AG04450 (cell line): ENCODE measurements at regions not wholly inside any gene's neighbourhood (a gene's known extent, or its start where the extent isn't known, plus 50 kb on each side); places are given as distances from the start of the nearest gene placed in this dataset.

Experiments
- CTCF ChIA-PET: fragments of 300-600, 350-600 bp; formaldehyde crosslinking; extraction: SDS; loops from one replicate; lab custom pipeline; 2022; ENCODE audit warnings: antibody characterized with exemption, inconsistent platforms; lab: Charles Lee
- POLR2A ChIA-PET: fragments of 350-600 bp; formaldehyde crosslinking; extraction: SDS; loops from one replicate; lab custom pipeline; 2021; ENCODE audit warnings: antibody characterized with exemption, inconsistent platforms; lab: Yijun Ruan, JAX
- DNase-seq: peaks from one replicate; pipeline ENCODE4 v3.0.0-alpha.2; 2011; ENCODE audit warnings: low read depth, low spot score
- H3K27ac ChIP-seq: one replicate; pipeline ENCODE4 v1.5.1; 2012; ENCODE audit warnings: low read depth, low read length, control low read depth
- H3K27me3 ChIP-seq: one replicate; pipeline ENCODE4 v1.6.0; 2012; ENCODE audit warnings: low read length; ENCODE audit not compliant: control insufficient read depth, insufficient read depth
- H3K4me3 ChIP-seq: 2 replicates; pipeline ENCODE4 v1.5.1; 2011; ENCODE audit warnings: mild to moderate bottlenecking, low read depth, low read length, control low read depth
- H3K9me3 ChIP-seq: 2 replicates; pipeline ENCODE4 v1.5.1; 2012; ENCODE audit warnings: low read length; ENCODE audit not compliant: control insufficient read depth, insufficient read depth
- CTCF ChIP-seq: IDR thresholded peaks from 2 replicates; pipeline ENCODE4 v1.5.1; 2011; ENCODE audit warnings: low read depth, low read length, control low read depth, inconsistent platforms

GRCh38 chr1:213773975-213774374 is 213.8 kb upstream of the PROX1 start:
- H3K27me3 ChIP-seq, result no peaks in the 10 kb centered on the region
- no peak for TF ChIP-seq CTCF
- DNase-seq, result no peak
- no peak overlapping the region for H3K27ac ChIP-seq
- CTCF ChIA-PET, result no interaction called here
- H3K9me3 ChIP-seq, result peaks cover 3% of the 10 kb centered on the region; the same call in 1 of the 2 replicates
- no peak overlapping the region for H3K4me3 ChIP-seq
- POLR2A ChIA-PET, result no interaction called here

- DNase-seq, result no peak
- Histone ChIP-seq H3K27me3 (no peaks in the 10 kb centered on the region), H3K9me3 (no peaks in the 10 kb centered on the region; the same call in 1 of the 2 replicates), H3K4me3 (no peak overlapping the region), H3K27ac (no peak overlapping the region)
- CTCF ChIA-PET, result no interaction called here
- no peak for TF ChIP-seq CTCF
- POLR2A ChIA-PET, result no interaction called here
Measured at GRCh38 chr1:213776969-213777368, 210.8 kb upstream of the PROX1 start.

GRCh38 chr1:213779228-213779627 is 208.5 kb upstream of the PROX1 start:
- no peak for DNase-seq
- CTCF ChIA-PET, result no interaction called here
- Histone ChIP-seq H3K4me3 (no peak overlapping the region), H3K9me3 (no peaks in the 10 kb centered on the region; the same call in 1 of the 2 replicates), H3K27ac (no peak overlapping the region), H3K27me3 (no peaks in the 10 kb centered on the region)
- no peak for TF ChIP-seq CTCF
- POLR2A ChIA-PET, result no interaction called here

- Histone ChIP-seq H3K27me3 (no peaks in the 10 kb centered on the region), H3K27ac (no peak overlapping the region), H3K9me3 (no peaks in the 10 kb centered on the region; the same call in 1 of the 2 replicates), H3K4me3 (no peak overlapping the region)
- ChIA-PET POLR2A (no interaction called here), CTCF (no interaction called here)
- TF ChIP-seq CTCF, result no peak
- no peak for DNase-seq
Measured at GRCh38 chr1:213782941-213783672, 204.7 kb upstream of the PROX1 start.

GRCh38 chr1:213783893-213784292 is 203.9 kb upstream of the PROX1 start:
- no peaks in the 10 kb centered on the region for H3K27me3 ChIP-seq
- H3K9me3 ChIP-seq, result no peaks in the 10 kb centered on the region
- ChIA-PET CTCF (no interaction called here), POLR2A (no interaction called here)
- no peak for DNase-seq
- H3K27ac ChIP-seq, result no peak overlapping the region
- no peak for TF ChIP-seq CTCF
- no peak overlapping the region for H3K4me3 ChIP-seq
